ENCODE measurements at regions not wholly inside any gene's neighbourhood (a gene's known extent, or its start where the extent isn't known, plus 50 kb on each side); places are given as distances from the start of the nearest gene placed in this dataset.
"Not testable (repeated sequence)": the region's sequence is repeated elsewhere in the genome, so short reads cannot be mapped to it uniquely, and the experiment has no call there.

DNA sequence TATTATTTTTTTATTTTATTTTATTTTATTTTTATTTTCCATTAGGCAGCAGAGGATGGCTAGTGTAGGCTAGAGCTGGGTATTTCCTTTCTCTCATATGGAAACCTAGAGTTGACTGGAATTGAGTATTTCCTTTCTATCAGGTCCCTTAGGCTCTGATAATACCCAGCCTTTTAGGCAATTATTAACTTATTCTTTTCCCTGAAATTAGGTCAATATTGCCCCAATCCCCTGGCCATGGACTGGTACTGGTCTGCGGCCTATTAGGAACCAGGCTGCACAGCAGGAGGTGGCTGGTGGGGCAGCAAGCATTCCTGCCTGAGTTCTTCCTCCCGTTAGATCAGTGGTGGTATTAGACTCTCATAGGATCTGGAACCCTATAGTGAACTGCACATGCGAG is 632.2 kb downstream of the TENT5A start:
- H3K36me3 ChIP-seq, result no peaks in the 10 kb centered on the region
- intact Hi-C loops (cut with DNase I), result no loop called here
- H3K9me3 ChIP-seq, result no peaks in the 10 kb centered on the region
- H3K27ac ChIP-seq, result no peak overlapping the region
- H3K4me1 ChIP-seq, result no peaks in the 10 kb centered on the region
- no peak overlapping the region for H3K4me3 ChIP-seq
- ATAC-seq, result no peak
- DNase-seq, result no peak
- no peaks in the 10 kb centered on the region for H3K27me3 ChIP-seq
- TF ChIP-seq, protein P1, sequence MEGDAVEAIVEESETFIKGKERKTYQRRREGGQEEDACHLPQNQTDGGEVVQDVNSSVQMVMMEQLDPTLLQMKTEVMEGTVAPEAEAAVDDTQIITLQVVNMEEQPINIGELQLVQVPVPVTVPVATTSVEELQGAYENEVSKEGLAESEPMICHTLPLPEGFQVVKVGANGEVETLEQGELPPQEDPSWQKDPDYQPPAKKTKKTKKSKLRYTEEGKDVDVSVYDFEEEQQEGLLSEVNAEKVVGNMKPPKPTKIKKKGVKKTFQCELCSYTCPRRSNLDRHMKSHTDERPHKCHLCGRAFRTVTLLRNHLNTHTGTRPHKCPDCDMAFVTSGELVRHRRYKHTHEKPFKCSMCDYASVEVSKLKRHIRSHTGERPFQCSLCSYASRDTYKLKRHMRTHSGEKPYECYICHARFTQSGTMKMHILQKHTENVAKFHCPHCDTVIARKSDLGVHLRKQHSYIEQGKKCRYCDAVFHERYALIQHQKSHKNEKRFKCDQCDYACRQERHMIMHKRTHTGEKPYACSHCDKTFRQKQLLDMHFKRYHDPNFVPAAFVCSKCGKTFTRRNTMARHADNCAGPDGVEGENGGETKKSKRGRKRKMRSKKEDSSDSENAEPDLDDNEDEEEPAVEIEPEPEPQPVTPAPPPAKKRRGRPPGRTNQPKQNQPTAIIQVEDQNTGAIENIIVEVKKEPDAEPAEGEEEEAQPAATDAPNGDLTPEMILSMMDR (IDR thresholded peaks at IDR 0.05), result no peak

DNA sequence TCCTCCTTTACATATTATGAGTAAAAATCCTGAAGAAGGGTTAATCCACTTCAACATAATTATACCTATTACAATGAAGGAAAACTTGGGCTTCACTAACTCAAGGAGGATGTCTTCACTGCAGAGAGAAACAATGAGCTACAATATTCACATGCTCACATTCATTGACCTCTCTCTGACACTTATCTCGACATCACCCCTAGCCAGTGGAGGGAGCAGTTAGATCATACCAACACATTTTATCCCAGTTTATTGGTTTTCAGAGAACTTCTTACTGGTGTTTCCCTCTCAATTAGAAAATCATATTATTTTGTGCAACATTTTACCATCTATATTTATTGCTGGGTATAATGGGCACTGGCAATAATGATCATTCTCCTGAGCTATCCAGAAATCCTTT is 646.5 kb downstream of the TENT5A start:
- H3K4me3 ChIP-seq, result no peak overlapping the region
- no peaks in the 10 kb centered on the region for H3K36me3 ChIP-seq
- no peak overlapping the region for H3K27ac ChIP-seq
- H3K27me3 ChIP-seq, result no peaks in the 10 kb centered on the region
- TF ChIP-seq, protein P1 (IDR thresholded peaks at IDR 0.05), result no peak
- DNase-seq, result no peak
- no peaks in the 10 kb centered on the region for H3K9me3 ChIP-seq
- no peak for ATAC-seq
- no peaks in the 10 kb centered on the region for H3K4me1 ChIP-seq
- intact Hi-C loops (cut with DNase I), result no loop called here

DNA sequence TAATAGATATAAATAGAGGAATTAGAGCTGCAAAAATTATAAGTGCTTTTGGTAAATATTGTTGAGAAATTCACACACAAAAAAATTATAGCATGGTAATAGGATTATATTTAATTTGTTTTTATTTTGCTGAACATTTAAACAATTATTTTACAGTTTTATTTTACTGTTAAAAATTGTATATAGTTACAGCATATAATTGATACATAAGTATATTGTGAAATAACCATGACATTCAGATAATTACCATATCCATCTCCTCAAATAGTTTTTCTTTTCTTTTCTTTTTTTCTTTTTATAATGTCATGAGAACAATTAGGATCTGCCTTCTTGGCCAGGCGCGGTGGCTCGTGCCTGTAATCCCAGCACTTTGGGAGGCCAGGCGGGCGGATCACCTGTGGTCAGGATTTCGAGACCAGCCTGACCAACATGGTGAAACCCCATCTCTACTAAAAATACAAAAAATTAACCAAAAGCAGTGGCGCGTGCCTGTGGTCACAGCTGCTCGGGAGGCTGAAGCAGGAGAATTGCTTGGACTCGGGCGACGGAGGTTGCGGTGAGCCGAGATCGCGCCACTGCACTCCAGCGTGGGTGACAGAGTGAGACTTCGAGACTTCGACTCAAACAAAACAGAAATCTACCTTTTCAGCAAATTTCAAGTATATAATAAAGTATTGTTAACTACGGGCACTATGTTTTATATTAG is 654.2 kb downstream of the TENT5A start:
- no peaks in the 10 kb centered on the region for H3K36me3 ChIP-seq
- no peak overlapping the region for H3K4me3 ChIP-seq
- H3K27ac ChIP-seq, result no peak overlapping the region
- no peak for ATAC-seq
- no peaks in the 10 kb centered on the region for H3K4me1 ChIP-seq
- H3K9me3 ChIP-seq, result no peaks in the 10 kb centered on the region
- DNase-seq, result no peak
- intact Hi-C loops (cut with DNase I), result no loop called here
- H3K27me3 ChIP-seq, result no peaks in the 10 kb centered on the region
- TF ChIP-seq, protein P1 (IDR thresholded peaks at IDR 0.05), result no peak

DNA sequence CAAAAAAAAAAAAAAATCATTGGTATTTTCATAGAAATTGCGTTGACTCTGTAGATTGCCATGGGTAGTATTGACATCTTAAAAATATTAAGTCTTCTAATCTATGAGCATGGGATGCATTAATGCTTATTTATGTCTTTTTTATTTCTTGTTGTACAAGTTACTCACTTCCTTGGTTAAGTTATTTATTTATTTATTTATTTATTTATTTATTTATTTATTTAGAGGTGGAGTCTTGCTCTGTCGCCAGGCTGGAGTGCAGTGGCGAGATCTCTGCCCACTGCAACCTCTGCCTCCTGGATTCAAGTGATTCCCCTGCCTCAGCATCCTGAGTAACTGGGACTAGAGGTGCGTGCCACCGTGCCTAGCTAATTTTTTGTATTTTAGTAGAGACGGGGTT is 656.0 kb downstream of the TENT5A start:
- intact Hi-C loops (cut with DNase I); H3K9me3 ChIP-seq; H3K27ac ChIP-seq; H3K4me3 ChIP-seq; ATAC-seq; DNase-seq; H3K36me3 ChIP-seq; H3K27me3 ChIP-seq; H3K4me1 ChIP-seq: not testable (repeated sequence)

DNA sequence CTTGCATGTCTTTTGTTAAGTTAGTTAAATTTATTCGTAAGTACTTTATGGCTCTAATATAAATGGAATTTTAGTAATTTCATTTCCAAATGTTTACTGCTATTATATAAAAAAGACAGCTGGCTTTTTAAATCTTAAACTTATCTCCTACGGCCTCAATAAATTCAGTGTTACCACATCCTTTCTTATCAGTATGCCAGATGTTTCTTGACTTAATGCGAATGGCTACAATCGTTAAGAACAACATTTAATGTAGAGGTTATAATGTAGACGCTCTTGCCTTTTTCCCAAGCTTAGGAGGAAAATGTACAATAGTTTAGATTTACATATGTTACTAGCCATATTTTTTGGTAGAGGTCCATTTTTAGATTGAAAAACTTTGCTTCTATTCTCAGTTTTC is 659.4 kb downstream of the TENT5A start:
- no peaks in the 10 kb centered on the region for H3K4me1 ChIP-seq
- no peak overlapping the region for H3K4me3 ChIP-seq
- H3K9me3 ChIP-seq, result no peaks in the 10 kb centered on the region
- no peaks in the 10 kb centered on the region for H3K36me3 ChIP-seq
- H3K27ac ChIP-seq, result no peak overlapping the region
- intact Hi-C loops (cut with DNase I), result no loop called here
- ATAC-seq (no peak), DNase-seq (no peak)
- TF ChIP-seq, protein P1 (IDR thresholded peaks at IDR 0.05), result no peak
- no peaks in the 10 kb centered on the region for H3K27me3 ChIP-seq

DNA sequence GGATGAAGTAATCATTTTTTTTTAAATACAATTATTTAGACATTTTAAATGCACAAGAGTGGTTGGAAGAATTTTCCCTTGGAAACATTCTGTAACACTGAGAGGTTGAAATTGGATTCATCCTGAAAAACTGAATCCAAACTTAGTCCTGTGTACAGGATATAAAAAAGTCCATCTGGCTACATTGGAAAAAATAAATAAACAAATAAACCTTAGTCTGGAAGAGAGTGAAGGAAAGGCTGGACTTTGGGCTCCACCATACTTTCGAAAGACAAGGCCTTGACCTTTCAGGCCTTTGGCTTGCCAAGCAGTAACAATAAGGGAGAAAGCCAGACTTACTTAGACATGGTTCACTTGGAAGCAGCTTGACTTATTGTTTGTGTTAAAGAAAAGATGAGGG is 664.3 kb downstream of the TENT5A start:
- no peak overlapping the region for H3K27ac ChIP-seq
- H3K27me3 ChIP-seq, result no peaks in the 10 kb centered on the region
- H3K36me3 ChIP-seq, result no peaks in the 10 kb centered on the region
- TF ChIP-seq, protein P1 (IDR thresholded peaks at IDR 0.05), result no peak
- no peak overlapping the region for H3K4me3 ChIP-seq
- intact Hi-C loops (cut with DNase I), result no loop called here
- DNase-seq, result no peak
- H3K9me3 ChIP-seq, result no peaks in the 10 kb centered on the region
- no peaks in the 10 kb centered on the region for H3K4me1 ChIP-seq
- ATAC-seq, result no peak

Measured in upper lobe of right lung (tissue), 1 donor.